GM21576 (cell line): ENCODE measurements at regions not wholly inside any gene's neighbourhood (a gene's known extent, or its start where the extent isn't known, plus 50 kb on each side); places are given as distances from the start of the nearest gene placed in this dataset.

ENCODE experiments used
- ATAC-seq: cut with Tn5 transposase; IDR thresholded peaks from one replicate; pipeline ENCODE4 v1.9.1; 2021; ENCODE audit warnings: mild to moderate bottlenecking, moderate library complexity; ENCODE audit not compliant: unreplicated experiment

DNA sequence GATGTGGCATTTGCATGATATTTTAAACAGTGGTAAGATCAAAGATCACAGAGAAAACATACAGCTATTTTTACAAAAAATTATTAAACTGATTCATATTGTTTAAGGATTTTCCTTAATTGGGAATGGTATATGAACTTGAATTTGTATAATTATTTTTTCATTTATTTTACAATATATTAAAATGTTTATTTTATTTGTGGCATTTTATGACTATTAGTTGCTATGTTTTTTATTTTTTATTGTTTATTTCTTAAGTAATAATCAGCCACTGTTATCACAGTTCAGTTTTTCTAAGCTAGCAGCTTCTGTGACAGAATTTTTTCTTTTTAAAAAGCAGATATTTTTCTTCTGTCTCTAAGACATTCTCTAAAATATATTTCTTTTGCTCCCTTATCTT, 387.0 kb upstream of the KHDRBS2 start:
- ATAC-seq = no peak

- no peak for ATAC-seq
Measured at GRCh38 chr6:62670490-62671223, 384.6 kb upstream of the KHDRBS2 start.

GRCh38 chr6:62669831-62670230, 383.8 kb upstream of the KHDRBS2 start:
- ATAC-seq = no peak

DNA sequence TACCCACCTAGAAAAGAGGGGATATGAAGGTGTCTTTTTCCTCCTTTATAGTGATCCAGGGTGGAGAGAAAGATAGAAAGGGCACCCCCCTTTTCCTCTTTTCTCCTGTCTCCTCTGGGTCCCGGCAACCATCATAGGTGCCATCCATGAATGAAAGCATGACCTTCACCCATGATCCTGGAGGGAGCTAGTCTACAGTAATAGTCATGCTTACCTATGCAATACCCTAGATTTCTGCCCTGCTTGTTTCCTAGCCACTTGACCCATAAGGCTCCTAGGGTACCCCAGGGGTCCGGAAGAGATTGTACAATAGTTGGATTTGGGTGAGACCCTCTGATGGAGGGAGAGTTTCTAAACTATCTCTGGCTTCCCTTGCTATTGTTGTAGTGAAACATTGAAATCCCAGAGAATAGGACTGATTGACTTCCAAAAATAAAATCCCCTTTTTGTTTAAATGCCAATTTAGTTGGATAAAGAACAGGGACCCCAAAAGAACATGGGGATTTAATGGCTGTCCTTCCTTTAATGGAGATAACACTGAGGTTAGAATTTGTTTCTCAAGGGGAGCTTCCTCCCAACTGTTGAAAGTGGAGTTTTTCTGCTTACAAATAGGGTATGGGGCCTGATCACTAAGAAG, 366.8 kb upstream of the KHDRBS2 start:
- ATAC-seq = no peak

DNA sequence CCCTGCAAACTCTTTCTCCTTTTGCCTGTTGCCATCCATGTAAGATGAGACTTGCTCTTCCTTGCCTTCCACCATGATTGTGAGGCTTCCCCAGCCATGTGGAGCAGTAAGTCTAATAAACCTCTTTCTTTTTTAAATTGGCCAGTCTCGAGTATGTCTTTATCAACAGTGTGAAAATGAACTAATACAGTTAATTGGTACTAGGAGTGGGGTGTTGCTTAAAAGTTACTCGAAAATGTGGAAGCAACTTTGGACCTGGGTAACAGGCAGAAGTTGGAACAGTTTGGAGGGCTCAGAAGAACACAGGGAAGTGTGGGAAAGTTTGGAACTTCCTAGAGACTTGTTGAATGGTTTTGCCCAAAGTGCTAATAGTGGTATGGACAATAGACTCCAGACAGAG, 359.2 kb upstream of the KHDRBS2 start:
- no peak for ATAC-seq

DNA sequence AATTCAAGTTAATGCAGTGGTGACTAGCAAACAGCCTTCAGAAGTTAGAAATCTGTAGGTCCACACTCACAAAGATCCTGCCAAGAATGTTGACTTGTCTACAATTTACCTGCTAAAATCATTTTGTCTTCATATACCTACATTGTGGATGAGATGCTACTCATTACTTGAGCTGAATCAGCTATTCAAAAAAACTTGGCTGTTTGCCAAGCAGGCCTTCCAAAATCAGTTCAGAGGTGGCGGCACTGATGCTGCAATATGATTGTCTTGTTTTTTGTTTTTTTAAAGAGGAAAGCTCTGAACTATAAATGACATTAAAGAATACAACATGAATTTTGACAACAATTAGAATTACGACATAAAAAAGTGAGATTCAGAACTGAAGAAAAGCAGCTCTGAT, 354.7 kb upstream of the KHDRBS2 start:
- ATAC-seq = no peak

DNA sequence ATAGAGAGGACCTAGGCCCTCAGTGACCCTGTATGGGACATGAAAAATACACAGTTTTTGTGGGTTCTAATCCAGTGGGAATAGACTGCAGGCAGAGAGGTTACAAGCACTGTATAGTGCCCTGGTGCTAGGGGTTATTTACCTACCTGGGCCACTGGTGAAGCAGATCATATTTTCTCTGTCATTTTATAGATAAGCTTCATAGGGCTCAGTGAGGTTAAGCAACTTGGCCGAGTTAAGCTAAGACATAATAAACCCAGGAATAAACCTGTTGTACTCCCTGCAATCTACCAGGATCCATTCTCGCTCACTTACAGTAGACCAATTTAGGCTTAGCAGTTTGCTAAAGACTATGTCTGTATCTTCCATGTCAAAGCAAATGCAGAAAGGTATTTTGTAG, 340.6 kb upstream of the KHDRBS2 start:
- ATAC-seq = no peak

DNA sequence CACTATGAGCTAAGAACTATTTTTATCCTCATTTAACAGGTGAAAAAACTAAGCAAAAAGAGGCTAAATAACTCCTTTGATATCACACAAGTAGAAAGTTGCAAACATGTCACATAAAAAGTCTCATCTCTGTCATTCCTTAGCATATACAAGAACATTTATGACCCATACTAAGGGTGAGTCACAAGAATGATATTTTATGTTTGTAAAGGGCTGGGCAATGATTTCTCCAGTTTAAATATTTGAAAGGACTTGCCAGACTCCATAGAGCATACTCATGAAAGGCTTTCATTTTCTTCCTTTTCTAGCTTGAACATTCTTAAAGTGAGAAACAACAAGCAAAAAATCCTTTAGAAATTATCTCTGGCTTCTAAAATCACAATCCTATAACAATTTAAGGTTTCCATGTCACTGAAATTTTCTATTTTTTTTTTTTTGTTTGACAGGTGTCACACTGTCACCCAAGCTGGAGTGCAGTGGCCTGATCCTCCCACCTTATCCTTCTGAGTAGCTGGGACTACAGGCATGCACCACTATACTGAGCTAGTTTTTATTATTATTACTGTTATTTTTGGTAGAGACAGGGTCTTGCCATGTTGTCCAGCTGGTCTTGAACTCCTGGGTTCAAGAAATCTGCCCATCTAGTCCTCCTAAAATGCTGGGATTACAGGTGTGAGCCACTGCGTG, 338.0 kb upstream of the KHDRBS2 start:
- no peak for ATAC-seq

GRCh38 chr6:62615366-62616015, 329.5 kb upstream of the KHDRBS2 start:
- ATAC-seq = no peak

DNA sequence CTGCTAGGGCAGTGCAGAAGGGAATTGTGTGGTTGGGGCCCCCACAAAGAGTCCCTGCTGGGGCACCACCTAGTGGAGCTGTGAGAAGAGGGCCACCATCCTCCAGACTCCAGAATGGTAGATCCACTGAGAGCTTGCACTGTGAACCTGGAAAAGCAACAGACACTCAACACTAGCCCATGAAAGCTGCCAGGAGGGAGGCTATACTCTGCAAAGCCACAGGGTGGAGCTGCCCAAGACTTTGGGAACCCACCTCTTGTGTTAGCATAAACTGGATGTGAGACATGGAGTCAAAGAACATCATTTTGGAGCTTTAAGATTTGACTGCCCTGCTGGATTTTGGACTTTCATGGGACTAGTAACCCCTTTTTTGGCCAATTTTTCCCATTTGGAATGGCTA, 328.4 kb upstream of the KHDRBS2 start:
- ATAC-seq = no peak

DNA sequence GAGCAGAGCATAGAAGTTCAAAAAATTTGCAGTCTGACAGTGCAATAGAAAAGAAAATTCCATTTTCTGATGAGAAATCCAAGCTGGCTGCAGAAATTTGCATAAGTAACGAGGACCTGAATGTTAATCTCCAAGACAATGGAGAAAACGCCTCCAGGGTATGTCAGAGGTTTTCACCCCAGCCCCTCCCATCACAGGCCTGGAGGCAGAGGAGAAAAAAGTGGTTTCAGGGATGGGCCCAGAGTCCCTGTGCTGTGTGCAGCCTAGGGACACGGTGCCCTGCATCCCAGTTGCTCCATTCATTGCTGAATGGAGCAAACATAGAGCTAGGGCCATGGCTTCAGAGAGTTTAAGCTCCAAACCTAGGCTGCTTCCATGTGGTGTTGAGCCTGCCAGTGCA, 327.9 kb upstream of the KHDRBS2 start:
- no peak for ATAC-seq

DNA sequence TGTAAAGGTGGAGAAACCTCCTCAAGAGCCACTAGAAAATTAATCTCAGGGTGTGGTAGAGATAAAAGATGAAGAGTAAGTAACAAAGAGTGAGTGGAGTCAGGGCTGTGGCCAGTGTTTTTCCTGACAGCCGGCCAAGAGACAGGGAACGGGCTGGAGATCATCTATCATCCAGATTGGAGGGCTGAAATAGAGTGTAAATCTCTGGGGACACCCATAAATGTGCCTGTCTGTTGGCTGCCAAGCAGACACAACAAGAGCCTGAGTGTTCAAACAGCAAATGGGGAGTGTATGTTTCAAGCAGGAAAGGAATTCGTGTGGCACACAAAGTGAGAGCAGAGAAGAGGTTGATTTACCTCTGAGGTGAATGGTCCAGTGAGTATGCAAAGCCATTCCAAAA, 326.4 kb upstream of the KHDRBS2 start:
- no peak for ATAC-seq

GRCh38 chr6:62570372-62570771, 284.3 kb upstream of the KHDRBS2 start:
- no peak for ATAC-seq

GRCh38 chr6:62541502-62541901, 255.5 kb upstream of the KHDRBS2 start:
- no peak for ATAC-seq

DNA sequence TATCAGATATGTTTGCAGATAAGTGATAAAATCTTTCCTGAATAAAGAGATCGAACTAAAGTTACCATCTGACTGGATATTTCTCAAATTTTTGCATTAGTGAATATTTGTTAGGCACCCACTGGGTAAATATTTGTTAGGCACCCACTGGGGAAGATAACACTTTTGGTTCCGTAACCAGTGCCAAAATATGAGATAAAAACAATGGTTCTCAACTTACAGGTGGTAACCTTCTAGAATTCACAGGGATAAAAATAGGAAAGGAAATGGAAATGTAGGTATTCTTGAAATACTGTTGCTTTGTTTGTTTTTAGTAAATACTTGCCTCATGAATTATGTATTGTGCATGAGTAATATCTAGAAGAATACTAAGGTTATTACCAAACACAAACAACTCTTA, 245.0 kb upstream of the KHDRBS2 start:
- no peak for ATAC-seq

- ATAC-seq = no peak
Measured at GRCh38 chr6:62528894-62529526, 243.0 kb upstream of the KHDRBS2 start.

GRCh38 chr6:62523630-62524029, 237.6 kb upstream of the KHDRBS2 start:
- ATAC-seq = no peak

GRCh38 chr6:62519574-62519973, 233.5 kb upstream of the KHDRBS2 start:
- ATAC-seq = no peak

DNA sequence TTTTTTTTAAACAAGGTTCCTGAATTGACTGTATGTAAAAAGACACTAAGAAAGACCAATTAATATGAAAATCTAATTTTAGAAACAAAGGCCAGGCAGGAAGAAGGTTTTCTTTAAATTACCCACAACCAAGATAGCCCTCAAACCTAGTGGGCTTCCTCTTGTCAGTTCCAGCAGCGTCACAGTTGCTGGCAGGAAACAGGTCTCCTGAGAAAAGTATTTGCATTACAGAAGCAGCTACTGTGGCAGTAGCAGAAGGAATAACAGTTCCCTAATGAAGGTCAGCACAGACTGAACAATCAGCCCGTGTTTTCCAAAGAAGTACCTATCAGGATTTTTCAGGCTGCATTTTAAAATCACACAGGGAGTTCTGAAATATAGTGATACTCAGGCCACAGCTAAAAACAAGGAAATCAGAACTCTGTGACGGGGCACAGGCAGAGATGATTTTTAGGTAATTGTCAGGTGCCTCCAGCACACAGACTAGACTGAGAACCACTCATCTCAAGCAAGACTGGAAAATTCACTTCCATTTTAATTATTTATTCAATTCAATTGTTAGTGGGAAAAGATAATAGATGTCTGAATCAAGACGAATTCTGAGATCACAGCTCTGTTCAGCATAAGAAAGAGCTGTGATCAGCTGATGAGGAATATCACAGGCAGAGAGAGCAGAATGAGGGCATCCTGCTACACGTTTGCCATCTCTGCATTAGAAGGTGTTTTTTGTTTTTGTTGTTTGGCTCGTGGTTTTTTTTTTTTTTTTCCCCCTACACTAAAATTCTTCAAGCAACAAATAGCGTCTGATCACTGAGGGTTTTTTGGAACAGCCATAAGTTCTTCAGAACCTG, 230.5 kb upstream of the KHDRBS2 start:
- ATAC-seq = no peak

DNA sequence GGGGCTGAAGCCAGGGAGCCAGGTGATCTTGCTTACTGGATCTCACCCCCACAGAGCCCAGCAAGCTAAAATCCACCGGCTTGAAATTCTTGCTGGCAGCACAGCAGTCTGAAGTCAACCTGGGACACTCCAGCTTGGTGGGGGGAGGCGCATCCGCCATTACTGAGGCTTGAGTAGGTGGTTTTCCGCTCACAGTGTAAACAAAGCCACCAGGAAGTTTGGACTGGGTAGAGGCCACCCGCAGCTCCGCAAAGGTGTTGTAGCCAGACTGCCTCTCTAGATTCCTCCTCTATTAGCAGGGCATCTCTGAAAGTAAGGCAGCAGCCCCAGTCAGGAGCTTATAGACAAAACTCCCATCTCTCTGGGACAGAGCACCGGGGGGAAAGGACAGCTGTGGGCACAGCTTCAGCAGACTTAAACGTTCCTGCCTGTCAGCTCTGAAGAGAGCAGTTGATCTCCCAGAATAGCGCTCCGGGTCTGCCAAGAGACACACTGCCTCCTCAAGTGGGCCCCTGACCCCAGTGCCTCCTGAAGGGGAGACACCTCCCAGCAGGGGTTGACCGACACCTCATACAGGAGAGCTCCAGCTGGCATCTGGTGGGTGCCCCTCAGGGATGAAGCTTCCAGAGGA, 206.3 kb upstream of the KHDRBS2 start:
- no peak for ATAC-seq
